H1 (cell line): ENCODE measurements at regions not wholly inside any gene's neighbourhood (a gene's known extent, or its start where the extent isn't known, plus 50 kb on each side); places are given as distances from the start of the nearest gene placed in this dataset.
A peak's percentile ranks its signal among the peaks of the same experiment; 100 is the strongest.

Experiments
- ASH2L ChIP-seq: fragments of 200-600, 300-600 bp; sonication (generic); IDR thresholded peaks from one replicate; pipeline ENCODE4 v1.7.1; 2017; ENCODE audit warnings: low read length
- BCL11A ChIP-seq, 2 experiments: IDR thresholded peaks; one replicate each; pipeline ENCODE4 v1.6.1; 2011; ENCODE audit warnings: low read depth in 2 of 2, low read length in 2 of 2, mild to moderate bottlenecking in 2 of 2
- CBX5 ChIP-seq: fragments of 300-800, 300-1000 bp; sonication (generic); IDR thresholded peaks from 2 replicates; pipeline ENCODE4 v1.7.1; 2016; ENCODE audit warnings: antibody characterized with exemption, low read length, low read depth
- CBX8 ChIP-seq: fragments of 300-800, 300-1000 bp; sonication (generic); IDR thresholded peaks from 2 replicates; pipeline ENCODE4 v1.7.1; 2016; ENCODE audit warnings: low read depth, low read length, borderline replicate concordance
- CHD1 ChIP-seq: IDR thresholded peaks from 2 replicates; pipeline ENCODE4 v1.6.1; 2012; ENCODE audit warnings: low read depth, low read length, improper control_type of control experiment
- CHD2 ChIP-seq: IDR thresholded peaks from 2 replicates; pipeline ENCODE4 v1.6.1; 2012; ENCODE audit warnings: low read length, improper control_type of control experiment
- CTCF ChIP-seq, 3 experiments: IDR thresholded peaks; 1 replicate in 2 of 3; 2 replicates in 1 of 3; pipeline versions ENCODE4 v1.5.1 to v1.6.1; 2011; ENCODE audit warnings: low read length in 3 of 3, mild to moderate bottlenecking in 3 of 3, inconsistent platforms in 2 of 3, low read depth in 1 of 3, moderate library complexity in 1 of 3; ENCODE audit not compliant: insufficient read depth in 1 of 3; ENCODE audit errors: control extremely low read depth in 1 of 3
- EGR1 ChIP-seq: IDR thresholded peaks from 2 replicates; pipeline ENCODE4 v1.6.1; 2011; ENCODE audit warnings: low read depth, low read length, borderline replicate concordance
- EP300 ChIP-seq, 2 experiments: IDR thresholded peaks; 1 replicate in 1 of 2; 2 replicates in 1 of 2; pipeline ENCODE4 v1.6.1; 2011 to 2012; ENCODE audit warnings: low read depth in 2 of 2, low read length in 2 of 2, mild to moderate bottlenecking in 2 of 2, borderline replicate concordance in 1 of 2, inconsistent platforms in 1 of 2, moderate library complexity in 1 of 2
- GTF2F1 ChIP-seq: IDR thresholded peaks from 2 replicates; pipeline ENCODE4 v1.6.1; 2012; ENCODE audit warnings: low read depth, low read length, improper control_type of control experiment, borderline replicate concordance
- KDM4A ChIP-seq: IDR thresholded peaks from one replicate; pipeline ENCODE4 v1.7.1; 2012; ENCODE audit warnings: low read depth, mild to moderate bottlenecking, moderate library complexity, low read length, inconsistent platforms; ENCODE audit not compliant: severe bottlenecking
- POLR2A ChIP-seq, 2 experiments: IDR thresholded peaks; 1 replicate in 1 of 2; 2 replicates in 1 of 2; pipeline ENCODE4 v1.6.1; 2011; ENCODE audit warnings: low read depth in 2 of 2, low read length in 2 of 2, mild to moderate bottlenecking in 2 of 2; ENCODE audit errors: control extremely low read depth in 1 of 2
- POLR2AphosphoS5 ChIP-seq: IDR thresholded peaks from 2 replicates; pipeline ENCODE4 v1.6.1; 2011; ENCODE audit warnings: low read depth, low read length
- RFX5 ChIP-seq: IDR thresholded peaks from 2 replicates; pipeline ENCODE4 v1.6.1; 2011; ENCODE audit warnings: low read depth, low read length, improper control_type of control experiment, borderline replicate concordance
- SP2 ChIP-seq: IDR thresholded peaks from 2 replicates; pipeline ENCODE4 v1.6.1; 2012; ENCODE audit warnings: mild to moderate bottlenecking, low read length, inconsistent platforms
- SP4 ChIP-seq: IDR thresholded peaks from 2 replicates; pipeline ENCODE4 v1.6.1; 2012; ENCODE audit warnings: low read length, inconsistent platforms
- TAF1 ChIP-seq: IDR thresholded peaks from 2 replicates; pipeline ENCODE4 v1.6.1; 2011; ENCODE audit warnings: mild to moderate bottlenecking, low read depth, low read length
- TAF7 ChIP-seq: optimal IDR thresholded peaks from 2 replicates; pipeline ENCODE3; 2011; ENCODE audit warnings: low read depth, mild to moderate bottlenecking, inconsistent platforms, low read length, moderate library complexity, borderline replicate concordance
- TBP ChIP-seq: IDR thresholded peaks from 2 replicates; pipeline ENCODE4 v1.6.1; 2011; ENCODE audit warnings: low read depth, low read length, improper control_type of control experiment
- YY1 ChIP-seq: IDR thresholded peaks from 2 replicates; pipeline ENCODE4 v1.6.1; 2011; ENCODE audit warnings: low read depth, mild to moderate bottlenecking, low read length
- TF ChIP-seq, protein P1 (sequence below): IDR thresholded peaks from 2 replicates; pipeline ENCODE4 v1.6.1; 2012; ENCODE audit warnings: low read length, inconsistent platforms

DNA sequence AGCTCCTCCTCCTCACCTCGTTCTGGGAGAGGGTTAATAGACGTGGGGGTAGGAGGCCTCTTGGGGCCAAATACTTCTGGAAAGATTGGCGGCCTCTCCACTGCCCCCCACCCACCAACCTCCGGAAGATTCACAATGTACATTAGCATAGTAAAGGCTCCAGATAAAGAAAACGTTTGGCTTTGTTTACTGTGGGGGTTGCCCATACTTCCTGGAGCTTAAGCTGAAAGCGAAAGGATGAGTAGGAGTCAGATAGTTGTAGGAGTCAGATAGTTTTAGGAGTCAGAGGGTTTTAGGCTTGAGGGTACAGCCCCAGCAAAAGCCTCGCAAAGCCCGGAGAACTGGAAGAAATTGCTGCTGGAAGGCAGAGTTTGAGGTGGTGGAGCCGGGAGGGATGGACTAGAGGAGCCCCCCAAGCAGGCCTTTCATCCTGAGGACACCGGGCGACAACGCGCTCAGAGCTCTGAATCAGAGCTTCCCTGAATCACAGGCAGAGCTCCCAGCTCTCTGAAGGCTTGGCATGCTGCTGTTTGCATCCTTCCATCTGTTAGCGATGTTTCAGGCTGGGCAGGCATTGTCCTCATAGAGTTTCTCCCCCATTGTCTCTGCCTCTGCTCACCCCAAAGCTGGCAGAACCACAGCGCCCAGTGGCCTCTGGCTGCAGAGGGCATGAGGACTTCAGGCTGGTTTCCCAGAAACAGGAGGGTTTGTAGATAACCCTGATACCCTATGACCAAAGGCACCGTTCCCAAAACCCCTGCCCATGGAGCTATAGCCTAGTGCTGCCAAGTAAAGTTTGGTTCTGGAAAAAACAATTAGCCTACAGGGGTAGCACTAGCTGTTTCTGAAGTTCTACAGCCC, 280.7 kb downstream of the BCOR start (continued):
- TF ChIP-seq CTCF (IDR thresholded peaks at IDR 0.05; ENCODE audit: control extremely low read depth in 1 of 3, insufficient read depth in 1 of 3, low read depth in 1 of 3, low read length in 3 of 3) (no peak), TAF1 (peak; percentile 67), KDM4A (no peak), TBP (no peak), EGR1 (no peak), RFX5 (no peak), POLR2A (IDR thresholded peaks at IDR 0.05; ENCODE audit: control extremely low read depth in 1 of 2, low read depth in 2 of 2, low read length in 2 of 2) (peak in 1 of 2 experiments; percentile 61; a peak in 2 of 3 replicates), ASH2L (peak; percentile 95), CHD2 (no peak), GTF2F1 (no peak), SP4 (no peak), CBX8 (no peak), CHD1 (no peak), TAF7 (no peak), YY1 (0 out of 2 replicates have a peak, but pooled peaks have one; percentile 5), EP300 (IDR thresholded peaks at IDR 0.05; ENCODE audit: borderline replicate concordance in 1 of 2, low read depth in 2 of 2, low read length in 2 of 2) (peak in 1 of 2 experiments; percentile 75; a peak in 1 of 3 replicates), BCL11A (IDR thresholded peaks at IDR 0.05; ENCODE audit: low read depth in 2 of 2, low read length in 2 of 2) (no peak), CBX5 (no peak), SP2 (no peak), POLR2AphosphoS5 (no peak)
- TF ChIP-seq, protein P1, sequence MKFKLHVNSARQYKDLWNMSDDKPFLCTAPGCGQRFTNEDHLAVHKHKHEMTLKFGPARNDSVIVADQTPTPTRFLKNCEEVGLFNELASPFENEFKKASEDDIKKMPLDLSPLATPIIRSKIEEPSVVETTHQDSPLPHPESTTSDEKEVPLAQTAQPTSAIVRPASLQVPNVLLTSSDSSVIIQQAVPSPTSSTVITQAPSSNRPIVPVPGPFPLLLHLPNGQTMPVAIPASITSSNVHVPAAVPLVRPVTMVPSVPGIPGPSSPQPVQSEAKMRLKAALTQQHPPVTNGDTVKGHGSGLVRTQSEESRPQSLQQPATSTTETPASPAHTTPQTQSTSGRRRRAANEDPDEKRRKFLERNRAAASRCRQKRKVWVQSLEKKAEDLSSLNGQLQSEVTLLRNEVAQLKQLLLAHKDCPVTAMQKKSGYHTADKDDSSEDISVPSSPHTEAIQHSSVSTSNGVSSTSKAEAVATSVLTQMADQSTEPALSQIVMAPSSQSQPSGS: no peak
